GM19397 (cell line): ENCODE measurements at regions not wholly inside any gene's neighbourhood (a gene's known extent, or its start where the extent isn't known, plus 50 kb on each side); places are given as distances from the start of the nearest gene placed in this dataset.

Experiments used
- ATAC-seq: cut with Tn5 transposase; IDR thresholded peaks from one replicate; pipeline ENCODE4 v1.9.1; 2021; ENCODE audit warnings: mild to moderate bottlenecking, moderate library complexity; ENCODE audit not compliant: unreplicated experiment

DNA sequence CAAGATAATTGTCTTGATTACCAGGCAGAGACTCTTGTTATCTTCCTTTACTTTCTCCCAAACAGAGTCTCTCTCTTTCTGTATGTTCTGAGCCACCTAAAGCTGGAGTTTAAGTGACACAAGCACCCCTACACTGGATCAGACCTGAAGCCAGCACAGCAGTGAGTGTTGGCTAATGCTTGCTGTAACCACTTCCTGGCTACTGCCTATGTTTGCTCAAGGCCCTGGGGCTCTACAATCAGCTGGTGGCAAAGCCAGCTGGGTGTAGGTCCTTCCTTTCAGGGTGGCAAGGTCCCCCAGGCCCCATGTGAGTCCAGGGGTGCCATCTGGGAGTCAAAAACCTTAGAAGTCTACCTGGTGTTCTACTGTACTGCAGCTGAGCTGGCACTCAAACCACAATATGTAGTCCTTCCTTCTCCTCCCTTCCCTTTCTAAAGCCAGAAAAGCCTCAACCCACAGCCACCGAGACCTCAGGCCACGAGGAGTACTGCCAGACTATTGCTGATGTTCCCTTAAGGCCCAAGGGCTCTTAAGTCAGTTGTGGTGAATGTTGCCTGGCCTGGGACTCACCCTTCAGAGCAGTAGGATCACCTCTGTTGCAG lies 416.3 kb downstream of the ADRA2A start:
- no peak for ATAC-seq

DNA sequence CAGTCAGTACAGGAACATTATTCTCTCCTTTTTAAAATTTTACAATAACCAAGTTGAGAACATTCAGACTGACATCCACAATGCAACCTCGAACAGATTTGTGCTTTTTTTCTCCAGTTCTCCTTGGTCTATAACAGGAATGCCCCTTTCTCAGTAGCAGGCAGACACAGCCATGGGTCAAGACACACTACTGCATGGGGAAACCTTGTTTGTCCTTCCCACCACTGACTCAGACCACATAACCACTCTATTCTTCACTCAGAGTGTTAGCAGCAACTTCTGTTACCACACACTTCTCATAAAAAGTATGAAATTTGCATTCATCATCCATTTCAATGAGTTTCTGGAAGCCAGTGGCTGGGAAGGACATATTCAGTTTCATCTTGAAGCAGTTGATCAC lies 421.7 kb downstream of the ADRA2A start:
- ATAC-seq, result no peak

DNA sequence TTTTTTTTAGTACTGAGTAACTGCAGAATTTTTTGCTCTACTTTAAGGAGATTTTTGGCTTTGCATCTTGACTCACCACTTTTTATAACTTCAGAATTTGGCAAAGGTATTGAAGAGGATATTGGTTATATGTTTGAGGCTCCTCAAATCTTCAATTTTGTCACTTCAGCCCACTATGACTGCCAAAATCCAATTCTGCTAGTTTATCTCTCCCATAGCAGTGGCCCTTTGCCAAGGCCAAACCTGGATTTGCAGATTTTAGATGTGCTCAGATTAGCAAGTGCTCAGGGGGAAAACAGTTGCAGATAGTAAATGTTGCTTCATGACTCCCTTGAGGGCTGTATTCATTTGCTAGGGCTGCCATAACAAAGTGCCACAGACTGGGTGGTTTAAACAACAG lies 427.5 kb downstream of the ADRA2A start:
- ATAC-seq, result no peak

GRCh38 chr10:111506266-111507034 lies 429.6 kb downstream of the ADRA2A start:
- no peak for ATAC-seq

- ATAC-seq, result no peak
These were observed 434.9 kb downstream of the ADRA2A start for GRCh38 chr10:111511751-111512150.

GRCh38 chr10:111515264-111515663 lies 438.4 kb downstream of the ADRA2A start:
- ATAC-seq, result no peak

DNA sequence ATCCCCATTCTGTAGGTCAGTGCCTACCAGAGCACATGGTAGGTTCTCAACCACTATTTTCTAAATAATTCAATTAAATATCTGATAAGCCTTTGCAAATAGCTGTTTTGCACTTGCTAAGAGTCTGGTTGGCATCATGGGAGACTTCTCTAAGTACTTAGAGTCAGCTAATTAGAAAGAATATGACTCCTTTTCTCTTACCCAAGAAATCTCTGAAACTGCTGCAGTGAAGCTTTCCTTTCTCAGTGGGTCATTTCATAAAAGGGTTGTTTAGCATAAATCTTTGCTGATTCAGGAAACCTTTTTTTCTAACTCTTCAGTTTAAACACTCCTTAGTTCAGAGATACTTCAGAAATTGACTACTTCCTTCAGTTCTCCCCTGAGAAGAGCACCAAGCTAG lies 438.9 kb downstream of the ADRA2A start:
- no peak for ATAC-seq

GRCh38 chr10:111516144-111516543 lies 439.3 kb downstream of the ADRA2A start:
- no peak for ATAC-seq

DNA sequence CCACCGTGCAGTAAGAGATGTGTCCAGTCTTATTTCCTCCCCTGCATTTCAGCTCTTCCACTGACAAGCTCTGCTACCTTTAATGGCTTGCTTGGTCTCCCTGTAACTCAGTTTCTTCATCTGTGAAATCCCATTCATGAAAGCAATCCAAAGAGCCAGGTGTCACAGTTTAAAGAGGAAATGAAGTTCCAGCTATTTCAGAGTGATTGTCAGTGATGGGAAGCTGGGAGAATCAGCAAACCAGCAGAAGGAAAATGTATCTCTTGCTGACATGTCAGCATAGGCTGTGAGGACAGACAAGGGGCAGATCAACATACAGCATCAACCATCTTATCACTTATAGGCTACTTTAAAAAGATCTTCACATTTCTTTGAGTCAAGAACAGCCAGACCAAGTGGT lies 445.3 kb downstream of the ADRA2A start:
- no peak for ATAC-seq

DNA sequence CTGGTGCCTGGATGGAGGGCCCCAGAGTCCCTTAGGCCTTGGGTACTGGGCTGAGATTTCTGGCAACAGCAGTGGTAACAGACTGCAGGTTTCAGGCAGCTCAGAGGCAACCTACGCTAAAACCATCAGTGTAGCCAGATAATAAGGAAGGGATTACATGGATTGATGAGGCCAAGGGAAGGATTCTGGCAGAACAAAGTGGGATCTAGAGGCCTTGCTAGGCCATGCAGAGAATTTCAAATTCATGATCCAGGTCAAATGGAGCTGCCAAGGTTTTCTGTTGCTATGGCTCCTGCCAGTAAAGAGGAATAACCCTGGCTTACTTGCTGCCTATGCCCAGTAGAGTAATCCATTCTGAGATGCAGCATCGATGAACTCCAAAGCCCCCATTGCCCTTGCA lies 445.7 kb downstream of the ADRA2A start:
- no peak for ATAC-seq

- ATAC-seq, result no peak
These were observed 446.2 kb downstream of the ADRA2A start for GRCh38 chr10:111523016-111523415.

DNA sequence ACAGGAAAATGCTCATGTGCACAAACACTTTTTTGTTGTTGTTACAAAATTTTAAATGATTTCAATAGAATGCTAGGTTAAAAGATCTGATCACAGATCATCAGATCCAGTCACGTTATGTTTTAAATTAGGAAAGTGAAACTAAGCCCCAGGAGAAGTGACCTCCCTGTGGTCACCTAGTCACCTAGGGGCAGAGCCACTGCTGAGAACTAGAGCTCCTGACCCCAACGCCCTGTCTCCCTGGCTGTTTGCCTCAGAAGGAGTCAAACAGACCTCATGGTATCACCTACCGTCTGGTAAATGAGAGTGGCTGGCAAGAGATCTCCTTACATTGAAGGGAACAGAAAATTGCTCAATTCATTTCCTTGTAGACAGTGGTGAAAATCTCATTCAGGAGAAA lies 447.3 kb downstream of the ADRA2A start:
- no peak for ATAC-seq

- ATAC-seq, result no peak
These were observed 448.9 kb downstream of the ADRA2A start for GRCh38 chr10:111525696-111526095.

DNA sequence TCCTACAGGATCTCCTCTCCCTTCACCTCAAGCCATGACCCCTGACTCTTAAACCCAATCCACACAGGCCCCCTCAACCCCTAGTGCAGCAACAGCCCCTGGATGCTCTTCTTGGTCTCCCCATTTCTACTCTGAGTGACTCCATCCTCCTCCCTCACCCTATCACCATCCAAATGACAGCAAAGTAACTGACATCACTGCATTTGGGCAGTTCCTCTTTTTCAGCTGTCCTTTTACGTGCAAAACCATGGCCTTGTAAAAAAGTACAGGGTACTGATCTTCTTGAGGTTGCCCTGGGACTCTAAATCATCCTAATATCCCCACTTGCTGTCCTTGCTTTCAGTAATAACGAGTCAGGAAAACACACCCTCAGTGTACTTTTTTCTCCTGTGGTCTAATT lies 454.9 kb downstream of the ADRA2A start:
- ATAC-seq, result no peak

DNA sequence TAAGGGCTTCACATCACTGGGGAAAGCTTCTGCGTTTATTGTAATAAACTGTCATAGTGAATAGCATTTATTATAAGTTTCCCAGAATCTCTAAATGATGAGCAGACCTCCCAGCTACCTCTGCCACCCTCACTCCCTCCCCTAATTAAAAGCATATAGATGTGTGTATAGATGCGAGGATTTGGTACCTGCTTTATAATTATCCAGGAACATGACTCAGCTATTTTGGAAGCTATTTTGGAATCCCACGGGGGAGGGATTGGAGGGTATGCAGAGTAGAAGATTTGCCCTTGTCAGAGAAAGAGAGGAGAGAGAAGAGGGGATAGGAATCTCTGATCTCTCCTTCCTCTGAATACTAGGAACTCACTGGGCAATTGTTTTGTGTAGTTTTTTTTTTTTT lies 455.3 kb downstream of the ADRA2A start:
- no peak for ATAC-seq

DNA sequence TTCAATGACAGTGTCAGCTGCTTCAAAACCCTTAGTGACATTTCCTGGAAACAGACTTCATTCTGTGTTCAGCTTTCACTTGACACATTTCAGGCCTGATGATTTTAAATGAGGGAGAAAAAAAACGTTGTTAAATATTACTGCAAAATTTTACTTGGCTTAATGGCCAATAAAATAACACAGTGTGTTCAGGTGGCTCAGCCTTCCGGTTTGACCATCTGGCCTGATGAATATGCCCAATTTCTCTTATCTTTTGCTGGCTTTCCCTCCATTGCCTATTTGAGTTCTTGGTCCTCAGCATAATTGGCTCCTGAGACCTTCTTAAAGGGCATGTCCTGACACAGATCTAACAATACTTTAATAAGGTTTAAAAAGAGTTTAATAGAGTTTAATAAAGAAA lies 462.4 kb downstream of the ADRA2A start:
- ATAC-seq, result no peak

DNA sequence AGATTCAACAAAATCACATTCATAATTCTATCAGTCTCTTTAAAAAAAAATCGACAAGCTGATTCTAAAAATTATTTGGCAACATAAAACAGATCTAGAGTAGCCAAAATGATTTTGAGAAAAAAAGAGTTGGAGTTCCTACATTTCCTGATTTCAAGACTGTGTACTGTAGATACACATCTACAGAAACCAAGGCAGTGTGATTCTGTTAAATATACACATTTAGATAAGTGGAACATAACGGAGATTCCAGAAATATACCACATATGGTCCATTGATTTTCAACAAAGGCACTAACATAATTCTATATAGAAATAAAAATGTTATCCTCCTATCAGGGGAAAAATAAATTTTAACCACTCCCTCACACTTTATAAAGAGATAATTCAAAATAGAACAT lies 467.0 kb downstream of the ADRA2A start:
- no peak for ATAC-seq

GRCh38 chr10:111545861-111546605 lies 469.2 kb downstream of the ADRA2A start:
- ATAC-seq, result no peak

GRCh38 chr10:111548084-111548726 lies 471.4 kb downstream of the ADRA2A start:
- ATAC-seq, result no peak

DNA sequence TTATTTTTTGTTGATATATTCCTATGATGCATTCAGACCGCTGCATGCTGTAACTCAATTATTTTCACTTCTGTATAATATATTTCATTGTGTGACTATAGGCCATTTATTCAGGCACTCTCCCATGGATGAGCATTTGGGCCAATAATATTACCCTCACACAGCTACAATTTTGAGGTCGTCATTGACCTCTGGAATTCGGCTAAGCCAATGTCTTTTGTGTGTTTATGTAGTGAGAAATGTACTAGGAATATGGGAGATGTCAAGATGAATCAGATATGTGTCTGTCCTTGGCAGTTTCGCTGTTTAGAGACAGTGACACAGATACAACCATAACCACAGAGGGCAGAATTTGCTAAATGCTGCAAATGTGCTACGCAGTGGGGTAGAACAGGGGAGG lies 474.2 kb downstream of the ADRA2A start:
- ATAC-seq, result no peak

DNA sequence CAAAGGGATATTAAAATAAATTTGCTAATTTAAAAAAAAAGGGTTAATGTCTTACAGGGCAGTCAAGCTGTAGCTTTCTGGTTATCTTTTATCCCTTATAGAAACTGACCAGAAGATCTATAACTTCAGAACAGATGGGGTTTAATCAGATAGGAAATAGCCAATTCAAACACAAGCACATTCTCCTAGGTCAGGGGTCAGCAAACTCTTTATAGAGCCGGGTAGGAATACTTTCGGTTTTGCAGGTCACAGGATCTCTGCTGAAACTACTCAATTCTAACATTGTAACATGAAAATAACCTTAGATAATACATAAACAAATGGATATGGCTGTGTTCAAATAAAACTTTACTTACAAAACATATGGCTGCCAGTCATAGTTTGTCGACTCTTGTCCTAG lies 479.8 kb downstream of the ADRA2A start:
- no peak for ATAC-seq

DNA sequence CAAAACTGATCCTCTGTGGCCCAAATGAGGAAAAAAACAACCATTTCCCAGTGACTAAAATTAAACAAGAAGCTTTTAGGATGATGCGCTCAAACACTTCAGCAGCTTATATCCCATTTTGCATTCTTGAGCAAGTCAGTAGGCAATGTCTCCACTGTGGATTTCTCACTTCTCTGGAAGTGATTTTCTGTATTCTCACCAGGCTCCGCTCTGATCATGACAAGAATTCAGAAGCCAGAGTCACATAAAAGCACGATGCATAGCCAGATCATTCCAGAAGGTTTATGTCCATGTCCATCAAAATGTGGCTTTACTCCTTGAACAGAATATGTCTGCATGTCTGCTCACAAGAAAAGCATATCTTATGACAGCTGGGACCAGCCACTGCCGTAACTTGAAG lies 481.4 kb downstream of the ADRA2A start:
- ATAC-seq, result no peak
